Anterior cingulate cortex (tissue), 58 donors: ENCODE measurements at regions not wholly inside any gene's neighbourhood (a gene's known extent, or its start where the extent isn't known, plus 50 kb on each side); places are given as distances from the start of the nearest gene placed in this dataset.

Source experiments
- DNase-seq, 58 donors: peaks; one replicate each; lab custom pipeline; 2025; lab: John Stamatoyannopoulos, UW

GRCh38 chr20:1813101-1813529 lies 82.1 kb upstream of the SIRPA start:
- peak in 2 of 58 donors; percentile 29 to 30 for DNase-seq

- peak in 22 of 58 donors; percentile 28 to 81 (median 52) for DNase-seq
These were observed 83.3 kb upstream of the SIRPA start for GRCh38 chr20:1811621-1812498.

- peak in 47 of 58 donors; percentile 36 to 92 (median 68) for DNase-seq
These were observed 84.1 kb upstream of the SIRPA start for GRCh38 chr20:1810926-1811620.

- peak in 7 of 58 donors; percentile 63 to 92 (median 73) for DNase-seq
These were observed 84.7 kb upstream of the SIRPA start for GRCh38 chr20:1810572-1810925.

GRCh38 chr20:1809611-1810510 lies 85.3 kb upstream of the SIRPA start:
- no peak for DNase-seq

DNA sequence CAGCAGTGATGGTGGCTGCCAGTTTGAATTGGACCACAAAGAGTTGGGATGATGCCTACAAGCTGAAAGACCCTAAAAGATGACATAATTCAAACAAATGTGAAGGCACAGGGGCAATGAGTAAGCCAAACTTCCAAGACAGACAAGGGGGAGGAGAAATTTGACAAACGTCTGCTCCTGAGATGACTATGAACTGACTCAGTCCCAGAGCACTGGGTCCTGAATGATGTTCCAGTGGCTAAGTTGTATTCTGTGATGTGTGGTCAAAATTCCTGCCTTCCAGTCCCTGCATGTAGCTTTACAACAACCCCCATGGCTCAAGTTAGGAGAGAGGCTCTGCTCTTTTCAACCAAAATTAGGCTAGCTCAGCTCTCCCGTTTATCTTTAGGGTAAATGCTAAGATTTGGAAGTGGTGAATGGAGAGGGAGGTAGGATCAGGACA lies 86.1 kb upstream of the SIRPA start:
- no peak for DNase-seq

DNA sequence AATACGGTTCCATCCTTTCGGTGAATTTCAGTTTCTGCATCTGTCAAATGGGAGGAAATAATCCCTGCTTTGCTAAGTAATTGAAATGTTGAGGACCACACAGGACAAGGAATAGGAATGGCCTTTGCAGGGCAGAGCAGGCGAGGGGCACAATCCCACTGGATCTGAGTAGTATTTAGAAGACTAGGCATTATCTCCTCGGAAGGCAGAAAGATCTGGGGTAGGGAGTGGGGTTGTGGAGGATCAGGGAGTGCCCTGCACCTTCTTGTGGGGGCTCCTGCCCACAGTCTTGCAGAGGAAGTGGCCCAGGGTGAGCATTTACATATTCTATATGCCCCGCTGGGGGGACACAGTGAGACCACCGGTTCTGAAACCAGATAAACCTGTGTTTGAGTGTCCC lies 87.1 kb upstream of the SIRPA start:
- no peak for DNase-seq

GRCh38 chr20:1807394-1807793 lies 87.8 kb upstream of the SIRPA start:
- no peak for DNase-seq

GRCh38 chr20:1806456-1806855 lies 88.8 kb upstream of the SIRPA start:
- no peak for DNase-seq

DNA sequence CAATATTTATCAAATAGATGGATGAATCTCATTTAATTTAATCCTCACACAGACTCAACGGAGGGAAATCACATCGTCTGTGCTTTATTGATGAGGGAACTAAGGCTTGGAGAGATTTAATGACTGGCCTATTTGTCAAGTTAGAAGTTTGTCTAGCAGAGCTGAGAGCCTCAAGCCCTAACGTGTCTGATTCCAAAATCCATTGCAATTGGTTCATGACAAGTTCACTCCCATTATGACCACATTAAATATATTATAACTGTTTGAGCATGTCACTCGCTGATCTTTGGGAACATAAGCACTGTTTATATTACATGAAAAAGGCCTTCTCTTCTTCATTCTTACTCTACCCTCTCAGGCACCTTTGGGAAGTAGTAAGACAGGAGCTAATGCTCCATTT lies 89.4 kb upstream of the SIRPA start:
- DNase-seq, result no peak

- DNase-seq, result no peak
These were observed 90.0 kb upstream of the SIRPA start for GRCh38 chr20:1805161-1805581.

DNA sequence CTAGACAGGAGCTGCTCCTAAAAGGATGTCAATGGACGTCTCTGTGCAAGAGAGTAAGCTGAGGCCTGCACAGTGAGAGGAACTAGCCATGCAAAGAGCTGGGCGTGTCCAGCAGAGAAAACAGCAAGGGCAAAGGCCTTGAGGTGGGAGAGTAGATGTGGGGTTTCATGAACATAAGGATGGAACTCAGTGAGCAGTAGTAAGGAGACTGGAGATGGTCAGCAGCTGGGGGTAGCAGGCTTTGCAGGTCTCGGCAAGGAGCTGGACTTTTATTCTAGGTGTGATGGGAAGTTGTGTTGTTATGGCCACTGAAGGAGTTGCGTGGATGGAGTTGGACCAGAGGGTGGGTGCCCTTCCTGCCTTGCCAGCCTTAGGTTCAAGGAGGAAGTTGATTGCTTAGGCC lies 90.7 kb upstream of the SIRPA start:
- no peak for DNase-seq

DNA sequence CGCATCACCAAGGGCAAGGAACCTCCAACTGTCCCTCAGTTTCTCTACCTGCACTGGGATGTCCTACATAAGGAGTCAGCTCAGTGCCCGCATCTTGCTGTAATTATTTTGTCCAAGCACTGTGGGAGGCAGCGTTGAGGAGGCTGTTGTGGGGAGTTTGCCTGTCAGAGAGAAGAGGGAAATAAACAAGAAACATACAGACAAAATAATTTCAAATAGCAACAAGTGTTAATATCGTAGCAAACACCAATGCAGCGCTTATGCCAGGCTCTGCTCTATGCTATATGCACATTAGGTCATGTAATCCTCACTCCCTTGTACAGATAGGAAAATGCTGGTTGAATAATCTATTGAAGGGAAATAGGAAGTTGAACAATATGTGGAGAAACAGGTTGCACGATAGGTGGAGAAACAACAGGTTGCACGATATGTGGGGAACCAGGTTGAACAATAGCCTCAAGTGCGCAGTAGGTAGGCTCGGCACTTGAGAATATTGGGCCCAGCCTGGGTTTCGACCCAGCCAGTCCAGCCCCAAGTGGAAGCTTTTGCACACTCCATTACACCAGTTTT lies 91.2 kb upstream of the SIRPA start:
- DNase-seq, result peak in 1 of 58 donors; percentile 65

DNA sequence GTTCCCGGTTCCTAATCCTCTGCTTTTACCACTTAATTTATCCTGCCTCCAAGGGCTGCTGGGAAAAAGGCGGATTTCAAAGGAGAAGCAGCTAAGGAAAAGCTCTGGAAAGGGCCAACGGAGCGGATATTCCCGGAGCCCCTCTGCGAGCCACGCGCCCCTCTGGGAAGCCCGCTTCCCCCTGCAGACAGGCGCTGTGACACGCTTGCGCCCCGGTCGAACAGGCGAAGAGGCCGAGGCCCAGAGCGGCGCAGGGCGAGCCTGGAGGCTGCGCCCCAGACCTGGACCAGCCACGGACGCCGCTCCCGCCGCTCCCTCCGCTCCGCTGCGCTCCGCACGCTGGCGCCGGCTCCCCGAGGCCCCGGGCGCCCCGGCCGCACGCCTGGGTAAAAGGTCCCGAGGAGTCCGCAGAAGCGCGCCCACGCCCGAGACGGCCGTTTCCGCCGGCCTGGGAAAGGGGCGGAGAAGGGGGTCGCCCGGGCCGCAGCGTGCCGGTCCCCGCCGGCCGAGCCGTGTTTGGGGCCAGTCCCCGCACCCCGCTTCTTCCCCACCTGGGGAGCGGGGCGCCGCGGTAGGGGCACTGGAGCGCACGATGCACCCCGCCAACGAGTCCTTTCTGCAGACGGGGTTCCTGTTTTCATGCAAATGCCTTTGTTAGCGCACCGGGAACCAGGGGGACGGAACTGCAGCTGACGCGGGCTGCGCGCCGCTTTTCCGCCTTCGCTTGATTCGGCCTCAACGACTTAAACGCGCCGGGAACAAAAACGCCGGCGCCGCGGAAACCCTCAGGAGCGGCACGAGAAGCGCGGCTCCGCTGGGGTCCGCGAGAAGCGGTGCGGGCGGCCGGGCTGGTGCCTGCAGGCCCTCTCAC lies 91.9 kb upstream of the SIRPA start:
- DNase-seq, result peak in 49 of 58 donors; percentile 29 to 80 (median 61)

GRCh38 chr20:1802385-1803060 lies 92.7 kb upstream of the SIRPA start:
- DNase-seq, result peak in 57 of 58 donors; percentile 45 to 95 (median 81)

DNA sequence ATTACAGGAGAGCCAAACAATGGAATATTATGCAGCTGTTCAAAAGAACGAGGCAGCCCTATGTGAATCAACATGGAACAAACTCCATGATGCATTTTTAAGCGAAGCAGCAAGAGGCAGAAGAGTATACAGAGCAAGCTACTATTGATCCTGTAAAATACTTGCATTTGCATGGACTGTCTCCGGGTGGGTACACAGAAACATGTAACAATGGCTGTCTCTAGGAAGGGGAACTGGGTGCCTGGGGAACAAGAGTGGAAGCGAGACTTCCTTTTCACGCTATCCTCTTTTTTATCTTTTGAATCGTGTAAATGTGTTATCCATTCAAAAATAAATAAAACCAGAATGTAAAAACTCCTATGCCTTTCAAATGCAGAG lies 93.3 kb upstream of the SIRPA start:
- no peak for DNase-seq

- no peak for DNase-seq
These were observed 93.8 kb upstream of the SIRPA start for GRCh38 chr20:1801225-1801928.

DNA sequence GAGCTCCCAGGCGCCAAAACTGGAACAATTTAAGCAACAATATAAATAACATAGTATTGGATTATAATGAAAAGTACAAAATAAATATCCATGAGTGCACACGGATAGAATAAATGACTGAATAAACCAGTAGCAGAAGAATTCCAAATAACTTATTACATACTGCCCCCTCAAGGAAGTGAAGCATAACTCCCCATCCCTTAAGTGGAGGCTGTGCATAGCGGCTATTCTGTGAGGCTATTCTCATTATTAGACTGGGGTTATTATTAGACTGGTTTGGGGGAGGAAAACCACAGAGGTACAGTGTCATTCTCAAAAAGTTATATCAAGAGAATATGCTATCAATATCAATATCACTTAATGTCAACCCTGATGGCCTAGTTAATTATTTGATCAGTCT lies 94.4 kb upstream of the SIRPA start:
- DNase-seq, result no peak
